K562 (cell line): ENCODE measurements at regions not wholly inside any gene's neighbourhood (a gene's known extent, or its start where the extent isn't known, plus 50 kb on each side); places are given as distances from the start of the nearest gene placed in this dataset.

Source experiments
- HNRNPK ChIP-seq: fragments of 200-400 bp; formaldehyde crosslinking; IDR thresholded peaks from one replicate; pipeline ENCODE4 v1.6.1; 2018; ENCODE audit warnings: mild to moderate bottlenecking, low read depth, low read length; ENCODE audit not compliant: poor library complexity, severe bottlenecking
- HSF4 ChIP-seq: fragments of 250-450 bp; sonication (Bioruptor Pico); IDR thresholded peaks from 2 replicates; pipeline ENCODE4 v2.1.2; 2022; ENCODE audit warnings: mild to moderate bottlenecking, moderate library complexity, borderline replicate concordance
- MGA ChIP-seq: fragments of 450-650 bp; IDR thresholded peaks from 2 replicates; pipeline ENCODE4 v1.6.1; 2016; ENCODE audit warnings: mild to moderate bottlenecking, moderate library complexity
- NONO ChIP-seq, 2 experiments: fragments of 200-400 bp in 1 of 2; fragments of 450-650 bp in 1 of 2; formaldehyde crosslinking in 1 of 2; IDR thresholded peaks; 2 replicates each; pipeline ENCODE4 v1.6.1; 2017; ENCODE audit warnings: low read depth in 2 of 2, mild to moderate bottlenecking in 2 of 2, moderate library complexity in 2 of 2, low read length in 1 of 2
- RFX1 ChIP-seq: fragments of 450-650 bp; IDR thresholded peaks from 2 replicates; pipeline ENCODE4 v1.6.1; 2016; ENCODE audit warnings: mild to moderate bottlenecking, moderate library complexity
- TBP ChIP-seq: optimal IDR thresholded peaks from 2 replicates; pipeline ENCODE3; 2011; ENCODE audit warnings: low read depth, low read length, improper control_type of control experiment

GRCh38 chr9:106119176-106119575 is 424.8 kb downstream of the TMEM38B start (continued):
- TF ChIP-seq MGA (no peak), TBP (no peak), RFX1 (no peak), HSF4 (CRISPR knock-in tag) (no peak), NONO (IDR thresholded peaks at IDR 0.05; ENCODE audit: low read depth in 2 of 2, low read length in 1 of 2) (no peak), HNRNPK (no peak)
